ENCODE measurements at regions not wholly inside any gene's neighbourhood (a gene's known extent, or its start where the extent isn't known, plus 50 kb on each side); places are given as distances from the start of the nearest gene placed in this dataset.
A peak's percentile ranks its signal among the peaks of the same experiment; 100 is the strongest.

DNA sequence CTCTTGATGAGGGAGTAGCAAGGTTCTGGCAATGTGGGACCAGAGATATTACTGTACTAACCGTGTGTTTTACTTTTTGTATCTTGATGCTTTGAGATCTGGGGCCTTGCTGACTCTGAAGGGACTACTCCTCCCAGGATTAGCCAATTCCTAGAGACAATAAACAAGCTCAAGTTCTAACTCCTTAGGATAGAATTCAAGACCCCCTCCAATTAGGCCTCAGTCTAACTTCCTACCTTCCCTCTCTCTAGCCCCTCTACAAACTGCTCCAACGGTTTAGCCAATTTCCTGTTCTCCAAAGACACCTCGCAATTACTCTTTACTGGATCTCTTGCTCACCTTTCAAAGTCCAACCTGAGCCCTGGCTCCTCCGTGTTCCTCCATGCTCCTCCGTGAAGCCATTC is 158.7 kb upstream of the JARID2 start (continued):
- TF ChIP-seq, protein P1, sequence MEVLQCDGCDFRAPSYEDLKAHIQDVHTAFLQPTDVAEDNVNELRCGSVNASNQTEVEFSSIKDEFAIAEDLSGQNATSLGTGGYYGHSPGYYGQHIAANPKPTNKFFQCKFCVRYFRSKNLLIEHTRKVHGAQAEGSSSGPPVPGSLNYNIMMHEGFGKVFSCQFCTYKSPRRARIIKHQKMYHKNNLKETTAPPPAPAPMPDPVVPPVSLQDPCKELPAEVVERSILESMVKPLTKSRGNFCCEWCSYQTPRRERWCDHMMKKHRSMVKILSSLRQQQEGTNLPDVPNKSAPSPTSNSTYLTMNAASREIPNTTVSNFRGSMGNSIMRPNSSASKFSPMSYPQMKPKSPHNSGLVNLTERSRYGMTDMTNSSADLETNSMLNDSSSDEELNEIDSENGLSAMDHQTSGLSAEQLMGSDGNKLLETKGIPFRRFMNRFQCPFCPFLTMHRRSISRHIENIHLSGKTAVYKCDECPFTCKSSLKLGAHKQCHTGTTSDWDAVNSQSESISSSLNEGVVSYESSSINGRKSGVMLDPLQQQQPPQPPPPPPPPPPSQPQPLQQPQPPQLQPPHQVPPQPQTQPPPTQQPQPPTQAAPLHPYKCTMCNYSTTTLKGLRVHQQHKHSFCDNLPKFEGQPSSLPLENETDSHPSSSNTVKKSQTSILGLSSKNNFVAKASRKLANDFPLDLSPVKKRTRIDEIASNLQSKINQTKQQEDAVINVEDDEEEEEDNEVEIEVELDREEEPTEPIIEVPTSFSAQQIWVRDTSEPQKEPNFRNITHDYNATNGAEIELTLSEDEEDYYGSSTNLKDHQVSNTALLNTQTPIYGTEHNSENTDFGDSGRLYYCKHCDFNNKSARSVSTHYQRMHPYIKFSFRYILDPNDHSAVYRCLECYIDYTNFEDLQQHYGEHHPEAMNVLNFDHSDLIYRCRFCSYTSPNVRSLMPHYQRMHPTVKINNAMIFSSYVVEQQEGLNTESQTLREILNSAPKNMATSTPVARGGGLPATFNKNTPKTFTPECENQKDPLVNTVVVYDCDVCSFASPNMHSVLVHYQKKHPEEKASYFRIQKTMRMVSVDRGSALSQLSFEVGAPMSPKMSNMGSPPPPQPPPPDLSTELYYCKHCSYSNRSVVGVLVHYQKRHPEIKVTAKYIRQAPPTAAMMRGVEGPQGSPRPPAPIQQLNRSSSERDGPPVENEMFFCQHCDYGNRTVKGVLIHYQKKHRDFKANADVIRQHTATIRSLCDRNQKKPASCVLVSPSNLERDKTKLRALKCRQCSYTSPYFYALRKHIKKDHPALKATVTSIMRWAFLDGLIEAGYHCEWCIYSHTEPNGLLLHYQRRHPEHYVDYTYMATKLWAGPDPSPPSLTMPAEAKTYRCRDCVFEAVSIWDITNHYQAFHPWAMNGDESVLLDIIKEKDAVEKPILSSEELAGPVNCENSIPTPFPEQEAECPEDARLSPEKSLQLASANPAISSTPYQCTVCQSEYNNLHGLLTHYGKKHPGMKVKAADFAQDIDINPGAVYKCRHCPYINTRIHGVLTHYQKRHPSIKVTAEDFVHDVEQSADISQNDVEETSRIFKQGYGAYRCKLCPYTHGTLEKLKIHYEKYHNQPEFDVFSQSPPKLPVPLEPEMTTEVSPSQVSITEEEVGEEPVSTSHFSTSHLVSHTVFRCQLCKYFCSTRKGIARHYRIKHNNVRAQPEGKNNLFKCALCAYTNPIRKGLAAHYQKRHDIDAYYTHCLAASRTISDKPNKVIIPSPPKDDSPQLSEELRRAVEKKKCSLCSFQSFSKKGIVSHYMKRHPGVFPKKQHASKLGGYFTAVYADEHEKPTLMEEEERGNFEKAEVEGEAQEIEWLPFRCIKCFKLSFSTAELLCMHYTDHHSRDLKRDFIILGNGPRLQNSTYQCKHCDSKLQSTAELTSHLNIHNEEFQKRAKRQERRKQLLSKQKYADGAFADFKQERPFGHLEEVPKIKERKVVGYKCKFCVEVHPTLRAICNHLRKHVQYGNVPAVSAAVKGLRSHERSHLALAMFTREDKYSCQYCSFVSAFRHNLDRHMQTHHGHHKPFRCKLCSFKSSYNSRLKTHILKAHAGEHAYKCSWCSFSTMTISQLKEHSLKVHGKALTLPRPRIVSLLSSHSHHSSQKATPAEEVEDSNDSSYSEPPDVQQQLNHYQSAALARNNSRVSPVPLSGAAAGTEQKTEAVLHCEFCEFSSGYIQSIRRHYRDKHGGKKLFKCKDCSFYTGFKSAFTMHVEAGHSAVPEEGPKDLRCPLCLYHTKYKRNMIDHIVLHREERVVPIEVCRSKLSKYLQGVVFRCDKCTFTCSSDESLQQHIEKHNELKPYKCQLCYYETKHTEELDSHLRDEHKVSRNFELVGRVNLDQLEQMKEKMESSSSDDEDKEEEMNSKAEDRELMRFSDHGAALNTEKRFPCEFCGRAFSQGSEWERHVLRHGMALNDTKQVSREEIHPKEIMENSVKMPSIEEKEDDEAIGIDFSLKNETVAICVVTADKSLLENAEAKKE (CRISPR knock-in tag; IDR thresholded peaks at IDR 0.05): no peak
- no peak for TF ChIP-seq NANOG (IDR thresholded peaks at IDR 0.05; ENCODE audit: borderline replicate concordance)

DNA sequence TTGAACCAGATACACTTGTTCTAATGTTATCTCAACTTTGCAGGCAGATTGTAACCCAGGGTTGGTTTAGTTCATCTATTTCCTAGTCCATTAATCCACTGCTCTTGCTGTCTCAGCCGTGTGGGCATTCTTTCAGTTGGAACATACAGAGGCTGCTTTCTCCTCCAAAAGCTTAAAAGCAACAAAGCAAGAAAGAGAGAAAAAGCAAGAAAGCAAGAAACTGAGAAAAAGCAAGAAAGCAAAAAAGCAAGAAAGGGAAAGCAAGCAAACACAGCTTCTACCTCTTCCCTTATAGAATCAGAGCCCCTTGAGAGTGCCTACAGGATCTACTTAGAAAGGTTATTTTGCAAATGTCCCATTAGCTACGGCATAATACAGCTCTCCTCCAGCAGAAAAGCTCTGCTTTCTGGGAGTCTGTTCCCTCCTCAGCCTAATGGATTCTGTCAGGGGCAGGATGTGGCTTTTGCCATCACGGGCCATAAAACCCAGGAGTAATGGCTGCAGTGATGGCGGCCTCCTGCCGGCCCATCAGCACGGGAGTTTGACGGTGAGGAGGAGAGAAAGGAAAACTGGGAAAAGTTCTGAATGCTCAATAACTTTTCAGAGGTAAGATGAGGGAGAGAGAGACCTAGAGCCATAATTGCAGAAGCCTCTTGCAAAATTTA is 156.8 kb upstream of the JARID2 start:
- Mint-ChIP-seq H3K9me3 (no peaks in the 10 kb centered on the region), H3K36me3 (ENCODE audit: low read depth) (no peaks in the 10 kb centered on the region), H3K27ac (no peak overlapping the region)

More for the DNA sequence above, 156.8 kb upstream of the JARID2 start:
- no peak for TF ChIP-seq STAT1 (IDR thresholded peaks at IDR 0.05; ENCODE audit: unreplicated experiment)
- no peak for TF ChIP-seq CREB1 (CRISPR knock-in tag; IDR thresholded peaks at IDR 0.05; ENCODE audit: low read depth)
- no peak for TF ChIP-seq JUNB (IDR thresholded peaks at IDR 0.05; ENCODE audit: unreplicated experiment)
- TF ChIP-seq ZNF114 (CRISPR knock-in tag; IDR thresholded peaks at IDR 0.05): no peak
- TF ChIP-seq, protein P1 (CRISPR knock-in tag; IDR thresholded peaks at IDR 0.05): no peak
- no peaks in the 10 kb centered on the region for H3K36me3 ChIP-seq (ENCODE audit: insufficient read depth)
- ATAC-seq (no peak), DNase-seq (ENCODE audit: low spot score) (no peak)
- H3K79me2 ChIP-seq (replicated peaks; ENCODE audit: insufficient read depth): no peaks in the 10 kb centered on the region
- no peak overlapping the region for H3K27ac ChIP-seq (ENCODE audit: low read depth)
- no peak overlapping the region for H3K4me2 ChIP-seq
- Mint-ChIP-seq H3K27me3 (ENCODE audit: insufficient read depth, low read depth, poor library complexity) (no peaks in the 10 kb centered on the region), H3K4me3 (no peak overlapping the region), H3K4me1 (peaks cover 11% of the 10 kb centered on the region)
- H2AFZ ChIP-seq: peak overlapping the region; percentile 90
- 0 out of 2 replicates have a peak, but pooled peaks cover 6% of the 10 kb centered on the region for H3K4me1 ChIP-seq (ENCODE audit: insufficient read depth)
- 0 out of 2 replicates have a peak, but pooled peaks cover 6% of the 10 kb centered on the region for H3F3A ChIP-seq (replicated peaks; ENCODE audit: low read depth)
- H4K20me1 ChIP-seq (replicated peaks; ENCODE audit: insufficient read depth): no peaks in the 10 kb centered on the region
- peaks cover 9% of the 10 kb centered on the region; the same call in 1 of the 2 replicates for H3K9me2 ChIP-seq (ENCODE audit: insufficient read depth)
- no peak overlapping the region for H3K4me3 ChIP-seq
- H3K27me3 ChIP-seq (ENCODE audit: insufficient read depth): no peaks in the 10 kb centered on the region
